ENCODE measurements at regions not wholly inside any gene's neighbourhood (a gene's known extent, or its start where the extent isn't known, plus 50 kb on each side); places are given as distances from the start of the nearest gene placed in this dataset.

DNA sequence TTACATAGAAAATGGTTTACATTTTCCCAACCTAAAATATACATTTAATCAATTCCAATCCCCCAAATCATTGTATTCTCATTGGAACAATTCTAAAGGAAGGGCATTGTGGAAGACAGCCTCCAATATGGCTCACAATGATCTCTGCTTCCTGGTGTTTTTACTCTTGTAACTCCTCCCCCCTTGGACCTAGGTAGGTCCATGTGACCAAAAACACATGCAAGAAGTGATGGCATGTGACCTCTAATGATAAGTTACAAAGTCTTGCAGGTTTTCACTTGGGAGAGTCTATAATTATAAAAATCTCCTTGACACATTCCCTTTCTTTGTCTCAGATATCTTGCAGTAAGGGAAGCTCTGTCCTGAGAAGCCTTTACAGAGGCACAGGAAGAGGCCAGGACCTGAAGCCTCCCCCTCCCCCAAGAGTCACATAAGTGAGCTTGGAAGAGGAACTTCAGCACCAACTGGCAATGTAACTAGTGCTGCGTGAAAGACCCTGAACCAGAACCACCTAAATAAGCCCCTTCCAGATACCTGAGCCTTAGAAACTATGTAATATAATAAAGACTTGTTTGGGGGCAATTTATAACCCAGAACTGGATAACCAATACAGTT lies 816.2 kb upstream of the ATXN8OS start:
- TF ChIP-seq, protein P1, sequence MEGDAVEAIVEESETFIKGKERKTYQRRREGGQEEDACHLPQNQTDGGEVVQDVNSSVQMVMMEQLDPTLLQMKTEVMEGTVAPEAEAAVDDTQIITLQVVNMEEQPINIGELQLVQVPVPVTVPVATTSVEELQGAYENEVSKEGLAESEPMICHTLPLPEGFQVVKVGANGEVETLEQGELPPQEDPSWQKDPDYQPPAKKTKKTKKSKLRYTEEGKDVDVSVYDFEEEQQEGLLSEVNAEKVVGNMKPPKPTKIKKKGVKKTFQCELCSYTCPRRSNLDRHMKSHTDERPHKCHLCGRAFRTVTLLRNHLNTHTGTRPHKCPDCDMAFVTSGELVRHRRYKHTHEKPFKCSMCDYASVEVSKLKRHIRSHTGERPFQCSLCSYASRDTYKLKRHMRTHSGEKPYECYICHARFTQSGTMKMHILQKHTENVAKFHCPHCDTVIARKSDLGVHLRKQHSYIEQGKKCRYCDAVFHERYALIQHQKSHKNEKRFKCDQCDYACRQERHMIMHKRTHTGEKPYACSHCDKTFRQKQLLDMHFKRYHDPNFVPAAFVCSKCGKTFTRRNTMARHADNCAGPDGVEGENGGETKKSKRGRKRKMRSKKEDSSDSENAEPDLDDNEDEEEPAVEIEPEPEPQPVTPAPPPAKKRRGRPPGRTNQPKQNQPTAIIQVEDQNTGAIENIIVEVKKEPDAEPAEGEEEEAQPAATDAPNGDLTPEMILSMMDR (conservative IDR thresholded peaks at IDR 0.05; ENCODE audit: low read depth, low read length): no peak
- TF ChIP-seq EZH2 (IDR thresholded peaks at IDR 0.05; ENCODE audit: low read length, unreplicated experiment) (no peak), EZH2phosphoT487 (IDR thresholded peaks at IDR 0.05; ENCODE audit: borderline replicate concordance, low read length) (no peak)
- BruUV-seq (replicated peaks): no TSS peak
- Histone ChIP-seq H4K20me1 (ENCODE audit: low read length) (no peaks in the 10 kb centered on the region), H3K9me3 (ENCODE audit: low read length) (no peaks in the 10 kb centered on the region), H3K9me2 (replicated peaks; ENCODE audit: low read length) (no peaks in the 10 kb centered on the region), H3K4me2 (ENCODE audit: low read length) (no peak overlapping the region), H2AFZ (ENCODE audit: low read length) (no peak overlapping the region), H3F3A (ENCODE audit: low read length, unreplicated experiment) (no peaks in the 10 kb centered on the region), H3K4me3 (ENCODE audit: low read length) (no peak overlapping the region), H3K27ac (ENCODE audit: low read length) (no peak overlapping the region), H3K79me2 (ENCODE audit: low read length) (no peaks in the 10 kb centered on the region), H3K9ac (ENCODE audit: low read length) (no peak overlapping the region), H3K36me3 (ENCODE audit: low read depth, low read length) (no peaks in the 10 kb centered on the region), H3K27me3 (ENCODE audit: low read length) (no peaks in the 10 kb centered on the region), H3K4me1 (ENCODE audit: insufficient read depth, low read length) (no peaks in the 10 kb centered on the region)
- no peak for DNase-seq
- no peak for ATAC-seq
- intact Hi-C loops (cut with micrococcal nuclease): no loop called here
- POLR2A ChIA-PET (ENCODE audit: unreplicated experiment): no interaction called here
- CTCF ChIA-PET: no interaction called here

DNA sequence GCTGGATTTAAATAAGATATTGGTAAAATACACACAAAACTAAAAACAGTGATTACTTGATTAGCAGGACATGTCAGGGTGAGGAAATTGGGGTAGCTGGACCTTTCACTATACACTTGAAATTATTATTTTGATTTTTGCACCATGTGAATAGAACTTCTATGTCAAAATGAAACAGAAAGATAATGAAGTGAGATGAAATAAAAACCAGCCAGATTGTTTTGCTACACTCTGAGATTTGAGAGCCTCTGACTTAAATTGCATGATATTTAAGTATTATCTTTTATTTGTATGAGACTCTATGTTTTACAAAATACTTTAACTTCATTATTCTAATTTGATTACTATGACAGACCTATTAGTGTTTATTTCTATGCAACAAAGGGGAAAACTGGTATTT lies 819.6 kb upstream of the ATXN8OS start:
- intact Hi-C loops (cut with micrococcal nuclease): no loop called here
- no peak overlapping the region for H3K9ac ChIP-seq (ENCODE audit: low read length)
- H2AFZ ChIP-seq (ENCODE audit: low read length): no peak overlapping the region
- H4K20me1 ChIP-seq (ENCODE audit: low read length): no peaks in the 10 kb centered on the region
- no peaks in the 10 kb centered on the region for H3F3A ChIP-seq (ENCODE audit: low read length, unreplicated experiment)
- no peaks in the 10 kb centered on the region for H3K79me2 ChIP-seq (ENCODE audit: low read length)
- CTCF ChIA-PET: no interaction called here
- BruUV-seq (replicated peaks): no TSS peak
- H3K4me3 ChIP-seq (ENCODE audit: low read length): no peak overlapping the region
- no peak for DNase-seq
- no peaks in the 10 kb centered on the region for H3K9me3 ChIP-seq (ENCODE audit: low read length)
- TF ChIP-seq EZH2phosphoT487 (IDR thresholded peaks at IDR 0.05; ENCODE audit: borderline replicate concordance, low read length) (no peak), EZH2 (IDR thresholded peaks at IDR 0.05; ENCODE audit: low read length, unreplicated experiment) (no peak)
- TF ChIP-seq, protein P1 (conservative IDR thresholded peaks at IDR 0.05; ENCODE audit: low read depth, low read length): no peak
- no peaks in the 10 kb centered on the region for H3K36me3 ChIP-seq (ENCODE audit: low read depth, low read length)
- no peak for ATAC-seq
- no peaks in the 10 kb centered on the region for H3K9me2 ChIP-seq (replicated peaks; ENCODE audit: low read length)
- H3K27ac ChIP-seq (ENCODE audit: low read length): no peak overlapping the region
- POLR2A ChIA-PET (ENCODE audit: unreplicated experiment): no interaction called here
- no peaks in the 10 kb centered on the region for H3K4me1 ChIP-seq (ENCODE audit: insufficient read depth, low read length)
- no peak overlapping the region for H3K4me2 ChIP-seq (ENCODE audit: low read length)
- no peaks in the 10 kb centered on the region for H3K27me3 ChIP-seq (ENCODE audit: low read length)

DNA sequence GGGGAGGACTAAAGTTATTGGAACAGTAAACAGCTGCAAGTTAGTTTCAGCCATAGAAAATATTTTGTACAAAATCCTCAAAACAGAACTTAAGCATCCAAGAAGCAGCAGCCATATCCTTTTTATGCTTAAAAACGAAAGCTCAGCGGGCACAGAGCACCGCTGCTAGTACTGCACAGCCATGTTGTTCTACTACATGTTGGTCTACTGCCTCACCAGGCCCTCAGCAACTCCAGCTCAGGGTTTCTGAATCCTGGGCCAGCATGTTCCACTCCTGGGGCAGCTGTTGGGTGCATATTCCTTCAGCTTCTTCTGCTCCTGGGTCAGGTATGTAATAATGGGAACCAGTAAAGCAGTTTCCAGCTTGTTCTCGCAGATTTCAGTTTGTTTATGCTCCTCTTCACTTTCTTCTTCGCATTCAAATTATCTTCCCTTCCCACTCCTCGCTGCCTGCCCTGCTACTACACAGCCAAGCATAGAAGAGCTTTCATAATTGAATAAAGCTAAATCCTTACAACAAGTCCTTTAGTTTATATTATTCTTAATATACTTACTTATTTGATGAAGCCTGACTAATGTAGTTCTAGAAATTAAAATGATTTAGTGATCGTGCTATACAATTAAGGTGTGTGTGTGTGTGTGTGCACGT lies 820.5 kb upstream of the ATXN8OS start:
- intact Hi-C loops (cut with micrococcal nuclease): no loop called here
- H3K27ac ChIP-seq (ENCODE audit: low read length): no peak overlapping the region
- H3F3A ChIP-seq (ENCODE audit: low read length, unreplicated experiment): no peaks in the 10 kb centered on the region
- no peaks in the 10 kb centered on the region for H3K9me3 ChIP-seq (ENCODE audit: low read length)
- ChIA-PET CTCF (no interaction called here), POLR2A (ENCODE audit: unreplicated experiment) (no interaction called here)
- H2AFZ ChIP-seq (ENCODE audit: low read length): 0 out of 2 replicates have a peak overlapping the region, but pooled peaks have one; percentile 22
- DNase-seq: no peak
- no peaks in the 10 kb centered on the region for H3K79me2 ChIP-seq (ENCODE audit: low read length)
- H3K4me1 ChIP-seq (ENCODE audit: insufficient read depth, low read length): no peaks in the 10 kb centered on the region
- TF ChIP-seq EZH2phosphoT487 (IDR thresholded peaks at IDR 0.05; ENCODE audit: borderline replicate concordance, low read length) (no peak), EZH2 (IDR thresholded peaks at IDR 0.05; ENCODE audit: low read length, unreplicated experiment) (no peak)
- TF ChIP-seq, protein P1 (conservative IDR thresholded peaks at IDR 0.05; ENCODE audit: low read depth, low read length): no peak
- H3K36me3 ChIP-seq (ENCODE audit: low read depth, low read length): no peaks in the 10 kb centered on the region
- no peaks in the 10 kb centered on the region for H3K27me3 ChIP-seq (ENCODE audit: low read length)
- no TSS peak for BruUV-seq (replicated peaks)
- H3K4me2 ChIP-seq (ENCODE audit: low read length): no peak overlapping the region
- no peak overlapping the region for H3K4me3 ChIP-seq (ENCODE audit: low read length)
- H4K20me1 ChIP-seq (ENCODE audit: low read length): no peaks in the 10 kb centered on the region
- H3K9ac ChIP-seq (ENCODE audit: low read length): no peak overlapping the region
- H3K9me2 ChIP-seq (replicated peaks; ENCODE audit: low read length): no peaks in the 10 kb centered on the region
- ATAC-seq: no peak

Measured in PC-3 (cell line).